ENCODE measurements at regions not wholly inside any gene's neighbourhood (a gene's known extent, or its start where the extent isn't known, plus 50 kb on each side); places are given as distances from the start of the nearest gene placed in this dataset.

- no peak overlapping the region for H3K9ac ChIP-seq (ENCODE audit: low read depth in 1 of 3, low read length in 3 of 3)
- H3K9me3 ChIP-seq (ENCODE audit: control insufficient read depth in 3 of 3, low read length in 3 of 3) = no peaks in the 10 kb centered on the region
- no peaks in the 10 kb centered on the region for H3K27me3 ChIP-seq (ENCODE audit: control insufficient read depth in 3 of 3, insufficient read depth in 3 of 3, low read length in 3 of 3)
- H3K36me3 ChIP-seq (ENCODE audit: control insufficient read depth in 3 of 3, insufficient read depth in 3 of 3, low read length in 3 of 3) = no peaks in the 10 kb centered on the region
- no peak overlapping the region for H3K27ac ChIP-seq (ENCODE audit: low read depth, low read length)
- H3K4me1 ChIP-seq (ENCODE audit: control insufficient read depth in 3 of 3, insufficient read depth in 3 of 3, low read length in 3 of 3) = no peaks in the 10 kb centered on the region
- H3K4me3 ChIP-seq (ENCODE audit: low read length in 3 of 3) = no peak overlapping the region
Measured at GRCh38 chr9:81079055-81079454, 610.3 kb downstream of the TLE1 start.

- no peaks in the 10 kb centered on the region for H3K9me3 ChIP-seq (ENCODE audit: control insufficient read depth in 3 of 3, low read length in 3 of 3)
- H3K4me1 ChIP-seq (ENCODE audit: control insufficient read depth in 3 of 3, insufficient read depth in 3 of 3, low read length in 3 of 3) = no peaks in the 10 kb centered on the region
- H3K4me3 ChIP-seq (ENCODE audit: low read length in 3 of 3) = no peak overlapping the region
- no peak overlapping the region for H3K9ac ChIP-seq (ENCODE audit: low read depth in 1 of 3, low read length in 3 of 3)
- no peaks in the 10 kb centered on the region for H3K27me3 ChIP-seq (ENCODE audit: control insufficient read depth in 3 of 3, insufficient read depth in 3 of 3, low read length in 3 of 3)
- H3K36me3 ChIP-seq (ENCODE audit: control insufficient read depth in 3 of 3, insufficient read depth in 3 of 3, low read length in 3 of 3) = no peaks in the 10 kb centered on the region
- H3K27ac ChIP-seq (ENCODE audit: low read depth, low read length) = no peak overlapping the region
Measured at GRCh38 chr9:81078555-81078954, 610.8 kb downstream of the TLE1 start.

DNA sequence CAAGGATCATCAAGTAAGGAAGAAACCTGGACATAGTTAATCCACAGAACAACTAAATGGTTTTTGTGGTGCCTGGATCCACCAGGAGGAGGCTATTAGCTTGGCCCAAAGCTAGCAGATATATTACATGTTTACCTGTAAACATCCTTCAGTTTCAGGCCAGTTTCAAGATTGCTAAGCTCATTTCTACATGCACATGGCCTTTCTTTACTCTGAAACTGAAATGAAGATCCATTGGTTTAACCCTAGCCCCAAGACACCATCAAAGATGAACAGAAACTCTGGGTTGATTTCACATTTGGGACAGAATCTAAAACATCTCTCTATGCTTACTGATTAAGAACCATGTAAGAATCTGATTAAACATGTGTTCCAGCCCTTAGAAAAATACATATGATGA is 611.8 kb downstream of the TLE1 start:
- no peak overlapping the region for H3K27ac ChIP-seq (ENCODE audit: low read depth, low read length)
- H3K9me3 ChIP-seq (ENCODE audit: control insufficient read depth in 3 of 3, low read length in 3 of 3) = no peaks in the 10 kb centered on the region
- H3K4me3 ChIP-seq (ENCODE audit: low read length in 3 of 3) = no peak overlapping the region
- H3K36me3 ChIP-seq (ENCODE audit: control insufficient read depth in 3 of 3, insufficient read depth in 3 of 3, low read length in 3 of 3) = no peaks in the 10 kb centered on the region
- no peaks in the 10 kb centered on the region for H3K4me1 ChIP-seq (ENCODE audit: control insufficient read depth in 3 of 3, insufficient read depth in 3 of 3, low read length in 3 of 3)
- no peaks in the 10 kb centered on the region for H3K27me3 ChIP-seq (ENCODE audit: control insufficient read depth in 3 of 3, insufficient read depth in 3 of 3, low read length in 3 of 3)
- H3K9ac ChIP-seq (ENCODE audit: low read depth in 1 of 3, low read length in 3 of 3) = no peak overlapping the region

DNA sequence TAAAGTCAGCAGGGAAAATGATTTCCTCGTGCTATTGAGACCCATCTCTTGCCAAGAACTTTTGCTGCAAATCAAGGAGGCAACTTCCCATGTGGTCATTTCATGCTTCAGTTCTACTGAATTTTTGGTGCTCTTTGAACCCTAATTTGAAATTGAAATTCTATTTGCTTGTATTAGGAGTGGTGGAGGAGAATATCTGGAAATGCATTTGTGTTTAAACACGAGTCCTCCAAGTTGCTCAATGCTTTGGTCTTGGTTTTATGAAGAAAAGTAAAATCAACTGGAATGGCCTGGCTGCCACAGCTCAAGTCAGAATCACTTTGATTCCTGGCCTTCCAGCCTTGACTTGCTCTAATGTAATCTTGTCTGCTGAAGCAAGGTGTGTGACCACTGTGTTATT is 613.2 kb downstream of the TLE1 start:
- Histone ChIP-seq H3K27me3 (ENCODE audit: control insufficient read depth in 3 of 3, insufficient read depth in 3 of 3, low read length in 3 of 3) (no peaks in the 10 kb centered on the region), H3K9me3 (ENCODE audit: control insufficient read depth in 3 of 3, low read length in 3 of 3) (no peaks in the 10 kb centered on the region), H3K27ac (ENCODE audit: low read depth, low read length) (no peak overlapping the region), H3K36me3 (ENCODE audit: control insufficient read depth in 3 of 3, insufficient read depth in 3 of 3, low read length in 3 of 3) (no peaks in the 10 kb centered on the region), H3K9ac (ENCODE audit: low read depth in 1 of 3, low read length in 3 of 3) (no peak overlapping the region), H3K4me3 (ENCODE audit: low read length in 3 of 3) (no peak overlapping the region), H3K4me1 (ENCODE audit: control insufficient read depth in 3 of 3, insufficient read depth in 3 of 3, low read length in 3 of 3) (no peaks in the 10 kb centered on the region)

DNA sequence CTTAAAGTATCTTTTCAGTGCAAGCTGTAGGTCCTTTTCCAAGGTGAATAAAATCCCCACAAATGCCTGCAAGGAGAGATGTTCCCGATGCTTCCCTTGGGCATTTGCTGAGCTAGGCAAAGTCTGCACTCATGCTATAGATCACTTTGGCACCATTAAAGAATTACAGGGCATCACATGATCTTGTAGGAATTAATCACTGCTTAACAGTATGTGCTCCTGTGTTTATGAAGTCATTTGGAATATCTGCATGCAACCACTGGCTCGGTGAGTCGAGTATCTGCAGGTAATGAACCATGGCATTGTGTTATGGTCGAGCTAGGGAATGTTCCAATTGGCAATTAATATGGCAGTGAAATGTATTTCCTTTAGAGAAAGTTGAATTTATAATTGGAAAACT is 615.1 kb downstream of the TLE1 start:
- H3K27ac ChIP-seq (ENCODE audit: low read depth, low read length) = no peak overlapping the region
- no peaks in the 10 kb centered on the region for H3K9me3 ChIP-seq (ENCODE audit: control insufficient read depth in 3 of 3, low read length in 3 of 3)
- no peaks in the 10 kb centered on the region for H3K36me3 ChIP-seq (ENCODE audit: control insufficient read depth in 3 of 3, insufficient read depth in 3 of 3, low read length in 3 of 3)
- no peaks in the 10 kb centered on the region for H3K27me3 ChIP-seq (ENCODE audit: control insufficient read depth in 3 of 3, insufficient read depth in 3 of 3, low read length in 3 of 3)
- H3K4me1 ChIP-seq (ENCODE audit: control insufficient read depth in 3 of 3, insufficient read depth in 3 of 3, low read length in 3 of 3) = no peaks in the 10 kb centered on the region
- H3K9ac ChIP-seq (ENCODE audit: low read depth in 1 of 3, low read length in 3 of 3) = no peak overlapping the region
- no peak overlapping the region for H3K4me3 ChIP-seq (ENCODE audit: low read length in 3 of 3)

- no peak overlapping the region for H3K9ac ChIP-seq (ENCODE audit: low read depth in 1 of 3, low read length in 3 of 3)
- no peaks in the 10 kb centered on the region for H3K27me3 ChIP-seq (ENCODE audit: control insufficient read depth in 3 of 3, insufficient read depth in 3 of 3, low read length in 3 of 3)
- H3K27ac ChIP-seq (ENCODE audit: low read depth, low read length) = no peak overlapping the region
- H3K36me3 ChIP-seq (ENCODE audit: control insufficient read depth in 3 of 3, insufficient read depth in 3 of 3, low read length in 3 of 3) = no peaks in the 10 kb centered on the region
- H3K9me3 ChIP-seq (ENCODE audit: control insufficient read depth in 3 of 3, low read length in 3 of 3) = no peaks in the 10 kb centered on the region
- no peaks in the 10 kb centered on the region for H3K4me1 ChIP-seq (ENCODE audit: control insufficient read depth in 3 of 3, insufficient read depth in 3 of 3, low read length in 3 of 3)
- H3K4me3 ChIP-seq (ENCODE audit: low read length in 3 of 3) = no peak overlapping the region
Measured at GRCh38 chr9:81073821-81074220, 615.5 kb downstream of the TLE1 start.

DNA sequence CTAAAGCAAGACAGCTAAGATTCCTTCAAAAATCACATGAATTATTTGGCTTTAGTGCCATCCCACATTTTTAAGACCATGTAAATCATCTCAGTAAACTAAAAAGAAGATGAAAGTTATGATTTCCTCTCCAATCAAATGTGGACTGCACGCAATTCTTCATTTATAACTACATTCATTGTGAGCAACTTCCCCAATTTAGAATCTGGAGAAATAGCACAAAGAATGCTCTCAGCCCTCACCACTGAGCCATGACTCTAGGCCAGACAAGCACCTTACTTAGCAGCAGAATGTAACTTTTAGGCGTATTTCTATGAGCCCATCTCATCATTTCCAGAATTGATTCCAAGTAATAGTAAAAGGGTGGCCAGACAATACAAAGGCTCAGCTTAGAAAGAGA is 616.6 kb downstream of the TLE1 start:
- Histone ChIP-seq H3K9me3 (ENCODE audit: control insufficient read depth in 3 of 3, low read length in 3 of 3) (no peaks in the 10 kb centered on the region), H3K9ac (ENCODE audit: low read depth in 1 of 3, low read length in 3 of 3) (no peak overlapping the region), H3K4me1 (ENCODE audit: control insufficient read depth in 3 of 3, insufficient read depth in 3 of 3, low read length in 3 of 3) (no peaks in the 10 kb centered on the region), H3K27ac (ENCODE audit: low read depth, low read length) (no peak overlapping the region), H3K27me3 (ENCODE audit: control insufficient read depth in 3 of 3, insufficient read depth in 3 of 3, low read length in 3 of 3) (no peaks in the 10 kb centered on the region), H3K36me3 (ENCODE audit: control insufficient read depth in 3 of 3, insufficient read depth in 3 of 3, low read length in 3 of 3) (no peaks in the 10 kb centered on the region), H3K4me3 (ENCODE audit: low read length in 3 of 3) (no peak overlapping the region)

DNA sequence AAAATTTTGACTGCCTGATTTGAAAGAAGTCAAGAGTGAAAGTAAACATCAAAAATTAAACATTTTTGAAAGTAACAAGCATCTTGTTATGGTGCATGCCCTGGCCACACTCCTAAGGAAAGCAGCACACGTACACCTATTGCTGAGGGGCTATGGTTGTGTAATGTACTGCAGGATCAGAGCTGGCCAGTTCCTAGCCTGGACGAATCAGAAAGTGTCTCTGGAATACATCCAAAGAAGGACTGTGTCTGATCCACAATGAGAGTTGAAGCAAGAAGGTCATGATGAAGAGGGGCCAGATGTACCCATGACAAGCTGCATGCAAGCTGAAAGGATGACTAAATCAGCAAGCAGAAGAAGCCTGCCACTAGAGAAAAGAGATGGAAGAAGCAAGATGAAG is 618.2 kb downstream of the TLE1 start:
- Histone ChIP-seq H3K9ac (ENCODE audit: low read depth in 1 of 3, low read length in 3 of 3) (no peak overlapping the region), H3K27me3 (ENCODE audit: control insufficient read depth in 3 of 3, insufficient read depth in 3 of 3, low read length in 3 of 3) (no peaks in the 10 kb centered on the region), H3K9me3 (ENCODE audit: control insufficient read depth in 3 of 3, low read length in 3 of 3) (no peaks in the 10 kb centered on the region), H3K4me1 (ENCODE audit: control insufficient read depth in 3 of 3, insufficient read depth in 3 of 3, low read length in 3 of 3) (no peaks in the 10 kb centered on the region), H3K36me3 (ENCODE audit: control insufficient read depth in 3 of 3, insufficient read depth in 3 of 3, low read length in 3 of 3) (no peaks in the 10 kb centered on the region), H3K27ac (ENCODE audit: low read depth, low read length) (no peak overlapping the region), H3K4me3 (ENCODE audit: low read length in 3 of 3) (no peak overlapping the region)

GRCh38 chr9:81070689-81071088 is 618.7 kb downstream of the TLE1 start:
- H3K9ac ChIP-seq (ENCODE audit: low read depth in 1 of 3, low read length in 3 of 3) = no peak overlapping the region
- H3K4me1 ChIP-seq (ENCODE audit: control insufficient read depth in 3 of 3, insufficient read depth in 3 of 3, low read length in 3 of 3) = no peaks in the 10 kb centered on the region
- no peaks in the 10 kb centered on the region for H3K27me3 ChIP-seq (ENCODE audit: control insufficient read depth in 3 of 3, insufficient read depth in 3 of 3, low read length in 3 of 3)
- no peak overlapping the region for H3K4me3 ChIP-seq (ENCODE audit: low read length in 3 of 3)
- H3K9me3 ChIP-seq (ENCODE audit: control insufficient read depth in 3 of 3, low read length in 3 of 3) = no peaks in the 10 kb centered on the region
- H3K36me3 ChIP-seq (ENCODE audit: control insufficient read depth in 3 of 3, insufficient read depth in 3 of 3, low read length in 3 of 3) = no peaks in the 10 kb centered on the region
- H3K27ac ChIP-seq (ENCODE audit: low read depth, low read length) = no peak overlapping the region

DNA sequence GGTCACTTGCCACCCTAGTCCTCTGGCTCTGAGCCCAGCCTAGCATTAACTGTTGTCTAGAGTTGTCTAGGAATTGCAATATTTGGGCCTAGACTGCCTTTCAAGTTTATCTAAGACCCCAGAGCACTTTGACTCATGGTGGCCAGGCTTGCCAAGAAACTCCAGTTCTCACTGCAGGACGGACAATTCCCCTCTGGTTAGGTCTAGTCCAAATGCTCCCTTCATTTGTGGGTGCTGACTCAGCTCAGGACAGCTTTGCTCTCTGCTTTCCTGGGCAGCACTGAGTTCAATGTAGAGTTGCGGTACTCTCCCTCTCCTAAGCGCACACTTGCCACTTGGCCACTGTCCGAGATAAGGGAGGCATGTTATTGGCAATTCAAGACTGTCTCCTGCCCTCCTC is 619.4 kb downstream of the TLE1 start:
- no peak overlapping the region for H3K9ac ChIP-seq (ENCODE audit: low read depth in 1 of 3, low read length in 3 of 3)
- H3K9me3 ChIP-seq (ENCODE audit: control insufficient read depth in 3 of 3, low read length in 3 of 3) = peaks cover 0 to under 1% (median 0%) of the 10 kb centered on the region in 3 donors
- H3K4me1 ChIP-seq (ENCODE audit: control insufficient read depth in 3 of 3, insufficient read depth in 3 of 3, low read length in 3 of 3) = no peaks in the 10 kb centered on the region
- H3K4me3 ChIP-seq (ENCODE audit: low read length in 3 of 3) = no peak overlapping the region
- H3K27ac ChIP-seq (ENCODE audit: low read depth, low read length) = no peak overlapping the region
- H3K36me3 ChIP-seq (ENCODE audit: control insufficient read depth in 3 of 3, insufficient read depth in 3 of 3, low read length in 3 of 3) = no peaks in the 10 kb centered on the region
- H3K27me3 ChIP-seq (ENCODE audit: control insufficient read depth in 3 of 3, insufficient read depth in 3 of 3, low read length in 3 of 3) = no peaks in the 10 kb centered on the region
